ENCODE measurements at regions not wholly inside any gene's neighbourhood (a gene's known extent, or its start where the extent isn't known, plus 50 kb on each side); places are given as distances from the start of the nearest gene placed in this dataset.
"Not testable (repeated sequence)": the region's sequence is repeated elsewhere in the genome, so short reads cannot be mapped to it uniquely, and the experiment has no call there.

- H3K4me3 ChIP-seq (ENCODE audit: low read length); H3K27ac Mint-ChIP-seq; H3K4me1 Mint-ChIP-seq; H3K9me3 Mint-ChIP-seq; H3K9me3 ChIP-seq (ENCODE audit: control insufficient read depth, insufficient read depth, low read length); DNase-seq; H3K4me1 ChIP-seq (ENCODE audit: control insufficient read depth, insufficient read depth, low read length); H3K36me3 ChIP-seq (ENCODE audit: control insufficient read depth, insufficient read depth, low read length); ATAC-seq; H3K27me3 ChIP-seq (ENCODE audit: control insufficient read depth, insufficient read depth, low read length); H3K27ac ChIP-seq (ENCODE audit: low read length); intact Hi-C loops (cut with micrococcal nuclease); H3K36me3 Mint-ChIP-seq; H3K4me3 Mint-ChIP-seq; H3K27me3 Mint-ChIP-seq (ENCODE audit: low read depth in 2 of 2): not testable (repeated sequence)
- WGBS (ENCODE audit: insufficient coverage), result 58% methylated on average over 2 of the region's 2 CpGs
Observed at GRCh38 chr1:121042882-121043281, 141.3 kb downstream of the FAM72B start.

GRCh38 chr1:121048293-121048752 is 135.8 kb downstream of the FAM72B start:
- H3K27ac Mint-ChIP-seq; H3K4me3 Mint-ChIP-seq; H3K36me3 Mint-ChIP-seq; H3K4me3 ChIP-seq (ENCODE audit: low read length); H3K9me3 Mint-ChIP-seq; ATAC-seq; H3K4me1 Mint-ChIP-seq; H3K27ac ChIP-seq (ENCODE audit: low read length); H3K9me3 ChIP-seq (ENCODE audit: control insufficient read depth, insufficient read depth, low read length); H3K4me1 ChIP-seq (ENCODE audit: control insufficient read depth, insufficient read depth, low read length); H3K27me3 ChIP-seq (ENCODE audit: control insufficient read depth, insufficient read depth, low read length); intact Hi-C loops (cut with micrococcal nuclease); H3K36me3 ChIP-seq (ENCODE audit: control insufficient read depth, insufficient read depth, low read length): not testable (repeated sequence)
- WGBS (ENCODE audit: insufficient coverage), result 35% methylated on average over 9 of the region's 21 CpGs
- peak in 1 of 2 donors; percentile 7 for DNase-seq
- H3K27me3 Mint-ChIP-seq (ENCODE audit: low read depth in 2 of 2), result peaks cover 11 to 24% of the 10 kb centered on the region in 2 donors

- H3K36me3 ChIP-seq (ENCODE audit: control insufficient read depth, insufficient read depth, low read length); H3K4me3 ChIP-seq (ENCODE audit: low read length); H3K4me3 Mint-ChIP-seq; H3K27me3 ChIP-seq (ENCODE audit: control insufficient read depth, insufficient read depth, low read length); intact Hi-C loops (cut with micrococcal nuclease); ATAC-seq; H3K27ac ChIP-seq (ENCODE audit: low read length); H3K9me3 ChIP-seq (ENCODE audit: control insufficient read depth, insufficient read depth, low read length); H3K4me1 Mint-ChIP-seq; H3K4me1 ChIP-seq (ENCODE audit: control insufficient read depth, insufficient read depth, low read length); H3K27ac Mint-ChIP-seq; H3K36me3 Mint-ChIP-seq; DNase-seq; H3K9me3 Mint-ChIP-seq: not testable (repeated sequence)
- no CpG with 5 or more reads among the region's 13 CpGs for WGBS (ENCODE audit: insufficient coverage)
- H3K27me3 Mint-ChIP-seq (ENCODE audit: low read depth in 2 of 2), result peaks cover 11 to 24% of the 10 kb centered on the region in 2 donors
Observed at GRCh38 chr1:121048769-121049443, 135.2 kb downstream of the FAM72B start.

- 60% methylated on average over 4 of the region's 5 CpGs for WGBS (ENCODE audit: insufficient coverage)
Observed at GRCh38 chr1:121050097-121050496, 134.0 kb downstream of the FAM72B start.

GRCh38 chr1:121051161-121051790 is 132.9 kb downstream of the FAM72B start:
- WGBS (ENCODE audit: insufficient coverage), result 56% methylated on average over 15 of the region's 40 CpGs
- H3K4me3 Mint-ChIP-seq; H3K4me1 Mint-ChIP-seq; H3K27me3 ChIP-seq (ENCODE audit: control insufficient read depth, insufficient read depth, low read length); H3K27ac Mint-ChIP-seq; H3K36me3 Mint-ChIP-seq; H3K4me3 ChIP-seq (ENCODE audit: low read length); H3K27ac ChIP-seq (ENCODE audit: low read length); H3K36me3 ChIP-seq (ENCODE audit: control insufficient read depth, insufficient read depth, low read length); H3K9me3 Mint-ChIP-seq; DNase-seq; H3K9me3 ChIP-seq (ENCODE audit: control insufficient read depth, insufficient read depth, low read length); intact Hi-C loops (cut with micrococcal nuclease); ATAC-seq; H3K4me1 ChIP-seq (ENCODE audit: control insufficient read depth, insufficient read depth, low read length): not testable (repeated sequence)
- peaks cover 14 to 24% of the 10 kb centered on the region in 2 donors for H3K27me3 Mint-ChIP-seq (ENCODE audit: low read depth in 2 of 2)

More at GRCh38 chr1:121050097-121050496, 134.0 kb downstream of the FAM72B start:
- DNase-seq; H3K4me3 Mint-ChIP-seq; H3K27ac Mint-ChIP-seq; H3K36me3 Mint-ChIP-seq; ATAC-seq; H3K4me3 ChIP-seq (ENCODE audit: low read length); H3K36me3 ChIP-seq (ENCODE audit: control insufficient read depth, insufficient read depth, low read length); H3K4me1 Mint-ChIP-seq; H3K27ac ChIP-seq (ENCODE audit: low read length); intact Hi-C loops (cut with micrococcal nuclease); H3K27me3 ChIP-seq (ENCODE audit: control insufficient read depth, insufficient read depth, low read length); H3K9me3 Mint-ChIP-seq; H3K4me1 ChIP-seq (ENCODE audit: control insufficient read depth, insufficient read depth, low read length); H3K9me3 ChIP-seq (ENCODE audit: control insufficient read depth, insufficient read depth, low read length): not testable (repeated sequence)
- peaks cover 11 to 24% of the 10 kb centered on the region in 2 donors for H3K27me3 Mint-ChIP-seq (ENCODE audit: low read depth in 2 of 2)

- H3K9me3 ChIP-seq (ENCODE audit: control insufficient read depth, insufficient read depth, low read length); H3K4me1 ChIP-seq (ENCODE audit: control insufficient read depth, insufficient read depth, low read length); H3K27ac Mint-ChIP-seq; H3K27me3 ChIP-seq (ENCODE audit: control insufficient read depth, insufficient read depth, low read length); intact Hi-C loops (cut with micrococcal nuclease); H3K9me3 Mint-ChIP-seq; H3K27ac ChIP-seq (ENCODE audit: low read length); H3K4me3 Mint-ChIP-seq; H3K36me3 Mint-ChIP-seq; DNase-seq; H3K4me3 ChIP-seq (ENCODE audit: low read length); H3K4me1 Mint-ChIP-seq; H3K36me3 ChIP-seq (ENCODE audit: control insufficient read depth, insufficient read depth, low read length): not testable (repeated sequence)
- 8% methylated on average over 16 of the region's 34 CpGs for WGBS (ENCODE audit: insufficient coverage)
- ATAC-seq, result peak in 1 of 3 donors; percentile 28
- peaks cover 14 to 24% of the 10 kb centered on the region in 2 donors for H3K27me3 Mint-ChIP-seq (ENCODE audit: low read depth in 2 of 2)
Observed at GRCh38 chr1:121052081-121052660, 132.0 kb downstream of the FAM72B start.

GRCh38 chr1:121054928-121055327 is 129.2 kb downstream of the FAM72B start:
- DNase-seq; H3K36me3 Mint-ChIP-seq; ATAC-seq; H3K4me1 Mint-ChIP-seq; H3K36me3 ChIP-seq (ENCODE audit: control insufficient read depth, insufficient read depth, low read length); H3K27ac ChIP-seq (ENCODE audit: low read length); intact Hi-C loops (cut with micrococcal nuclease); H3K4me1 ChIP-seq (ENCODE audit: control insufficient read depth, insufficient read depth, low read length); H3K4me3 ChIP-seq (ENCODE audit: low read length); H3K4me3 Mint-ChIP-seq; H3K9me3 Mint-ChIP-seq; H3K27me3 ChIP-seq (ENCODE audit: control insufficient read depth, insufficient read depth, low read length); H3K9me3 ChIP-seq (ENCODE audit: control insufficient read depth, insufficient read depth, low read length); H3K27ac Mint-ChIP-seq: not testable (repeated sequence)
- peaks cover 10 to 18% of the 10 kb centered on the region in 2 donors for H3K27me3 Mint-ChIP-seq (ENCODE audit: low read depth in 2 of 2)
- no CpG with 5 or more reads among the region's 1 CpG for WGBS (ENCODE audit: insufficient coverage)

All from natural killer cell (primary cell).